Adrenal gland (tissue), 5 donors: ENCODE measurements at regions not wholly inside any gene's neighbourhood (a gene's known extent, or its start where the extent isn't known, plus 50 kb on each side); places are given as distances from the start of the nearest gene placed in this dataset.

ENCODE experiments used
- POLR2A ChIP-seq, 2 donors: fragments of 450-650 bp; IDR thresholded peaks; one replicate each; pipeline ENCODE4 v1.6.1; 2017; ENCODE audit warnings: antibody characterized with exemption in 2 of 2, mild to moderate bottlenecking in 2 of 2, moderate library complexity in 1 of 2
- TF ChIP-seq, protein P1 (sequence below), 6 experiments: fragments of 450-650 bp in 4 of 6; fragments of 200-600 bp in 2 of 6; sonication (generic) in 1 of 6; IDR thresholded peaks; 1 replicate in 5 of 6; 2 replicates in 1 of 6; pipeline versions ENCODE4 v1.5.1 to v1.8.0; 2016 to 2021; ENCODE audit warnings: antibody characterized with exemption in 6 of 6, mild to moderate bottlenecking in 2 of 6, moderate library complexity in 1 of 6
- donor health status: DM: no; HTN: no; CAD: no.

DNA sequence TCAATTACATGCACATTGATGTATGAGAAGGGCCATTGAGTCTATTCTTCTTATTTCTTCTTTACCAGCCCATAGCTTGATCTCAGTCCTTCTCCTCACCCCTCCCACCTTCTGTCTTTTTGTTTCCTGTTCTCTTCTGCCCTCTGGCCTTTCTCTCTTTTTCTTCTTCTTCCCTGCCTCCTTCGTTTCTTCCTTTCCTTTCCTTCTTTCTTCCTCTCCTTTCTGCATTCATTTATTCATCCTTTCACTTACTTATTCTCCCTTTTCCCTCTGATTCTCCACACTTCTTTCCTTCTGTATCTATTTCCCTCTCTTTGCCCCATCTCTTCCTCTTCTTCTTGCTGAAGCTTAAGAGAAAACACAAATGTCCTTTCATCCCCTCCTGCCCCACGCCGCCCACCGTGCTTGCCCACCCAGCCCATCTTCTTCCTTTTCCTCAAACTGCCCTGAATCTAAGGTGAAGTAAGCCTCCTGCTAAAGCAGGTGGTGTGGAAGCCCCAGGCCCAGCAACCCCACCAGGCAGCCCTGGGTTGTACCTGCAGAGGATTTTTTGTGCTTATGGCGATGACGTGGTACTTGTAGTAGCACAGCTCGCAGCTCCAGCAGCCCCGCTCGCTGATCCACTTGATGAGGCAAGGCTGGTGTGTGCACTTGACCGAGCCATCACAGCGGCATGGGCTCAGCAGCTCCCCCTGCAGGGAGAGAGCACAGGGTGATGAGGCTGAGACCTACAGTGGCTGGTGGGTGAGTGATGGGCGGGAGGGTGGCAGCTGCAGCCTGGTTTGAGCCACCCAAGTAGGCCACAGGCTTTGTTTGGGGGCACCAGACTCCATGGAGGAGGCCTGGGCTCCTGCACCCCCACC, 89.0 kb downstream of the MARCHF4 start:
- TF ChIP-seq, protein P1, sequence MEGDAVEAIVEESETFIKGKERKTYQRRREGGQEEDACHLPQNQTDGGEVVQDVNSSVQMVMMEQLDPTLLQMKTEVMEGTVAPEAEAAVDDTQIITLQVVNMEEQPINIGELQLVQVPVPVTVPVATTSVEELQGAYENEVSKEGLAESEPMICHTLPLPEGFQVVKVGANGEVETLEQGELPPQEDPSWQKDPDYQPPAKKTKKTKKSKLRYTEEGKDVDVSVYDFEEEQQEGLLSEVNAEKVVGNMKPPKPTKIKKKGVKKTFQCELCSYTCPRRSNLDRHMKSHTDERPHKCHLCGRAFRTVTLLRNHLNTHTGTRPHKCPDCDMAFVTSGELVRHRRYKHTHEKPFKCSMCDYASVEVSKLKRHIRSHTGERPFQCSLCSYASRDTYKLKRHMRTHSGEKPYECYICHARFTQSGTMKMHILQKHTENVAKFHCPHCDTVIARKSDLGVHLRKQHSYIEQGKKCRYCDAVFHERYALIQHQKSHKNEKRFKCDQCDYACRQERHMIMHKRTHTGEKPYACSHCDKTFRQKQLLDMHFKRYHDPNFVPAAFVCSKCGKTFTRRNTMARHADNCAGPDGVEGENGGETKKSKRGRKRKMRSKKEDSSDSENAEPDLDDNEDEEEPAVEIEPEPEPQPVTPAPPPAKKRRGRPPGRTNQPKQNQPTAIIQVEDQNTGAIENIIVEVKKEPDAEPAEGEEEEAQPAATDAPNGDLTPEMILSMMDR (IDR thresholded peaks at IDR 0.05): peak in 2 of 6 experiments; percentile 15 to 22
- TF ChIP-seq POLR2A (IDR thresholded peaks at IDR 0.05): no peak
